H1 (cell line): ENCODE measurements at regions not wholly inside any gene's neighbourhood (a gene's known extent, or its start where the extent isn't known, plus 50 kb on each side); places are given as distances from the start of the nearest gene placed in this dataset.

ENCODE experiments used
- CHD1 ChIP-seq: IDR thresholded peaks from 2 replicates; pipeline ENCODE4 v1.6.1; 2012; ENCODE audit warnings: low read depth, low read length, improper control_type of control experiment
- CTBP2 ChIP-seq: IDR thresholded peaks from 2 replicates; pipeline ENCODE4 v1.7.0; 2011; ENCODE audit warnings: borderline replicate concordance, mild to moderate bottlenecking, moderate library complexity, mixed read lengths, low read length; ENCODE audit not compliant: insufficient read depth, insufficient read length
- CTCF ChIP-seq, 3 experiments: IDR thresholded peaks; 1 replicate in 2 of 3; 2 replicates in 1 of 3; pipeline versions ENCODE4 v1.5.1 to v1.6.1; 2011; ENCODE audit warnings: low read length in 3 of 3, mild to moderate bottlenecking in 3 of 3, inconsistent platforms in 2 of 3, low read depth in 1 of 3, moderate library complexity in 1 of 3; ENCODE audit not compliant: insufficient read depth in 1 of 3; ENCODE audit errors: control extremely low read depth in 1 of 3
- EZH2 ChIP-seq: fragments of 200-600 bp; sonication (generic); IDR thresholded peaks from 2 replicates; pipeline ENCODE4 v1.7.1; 2012; ENCODE audit warnings: low read depth, mild to moderate bottlenecking, moderate library complexity, low read length, inconsistent platforms; ENCODE audit not compliant: severe bottlenecking
- JUN ChIP-seq: IDR thresholded peaks from 2 replicates; pipeline ENCODE4 v1.6.1; 2011; ENCODE audit warnings: low read depth, mild to moderate bottlenecking, improper control_type of control experiment, low read length
- KDM1A ChIP-seq: fragments of 200-600, 300-600 bp; sonication (generic); IDR thresholded peaks from 2 replicates; pipeline ENCODE4 v1.7.1; 2016; ENCODE audit warnings: mild to moderate bottlenecking, low read length, borderline replicate concordance
- MAX ChIP-seq: IDR thresholded peaks from 2 replicates; pipeline ENCODE4 v1.6.1; 2012; ENCODE audit warnings: inconsistent platforms
- POLR2A ChIP-seq, 2 experiments: IDR thresholded peaks; 1 replicate in 1 of 2; 2 replicates in 1 of 2; pipeline ENCODE4 v1.6.1; 2011; ENCODE audit warnings: low read depth in 2 of 2, low read length in 2 of 2, mild to moderate bottlenecking in 2 of 2; ENCODE audit errors: control extremely low read depth in 1 of 2
- POLR2AphosphoS5 ChIP-seq: IDR thresholded peaks from 2 replicates; pipeline ENCODE4 v1.6.1; 2011; ENCODE audit warnings: low read depth, low read length
- RAD21 ChIP-seq, 2 experiments: IDR thresholded peaks in 1 of 2; conservative IDR thresholded peaks in 1 of 2; 2 replicates each; pipeline ENCODE4 v1.6.1; 2011; ENCODE audit warnings: low read depth in 2 of 2, low read length in 2 of 2, improper control_type of control experiment in 1 of 2, inconsistent platforms in 1 of 2, mild to moderate bottlenecking in 1 of 2, moderate library complexity in 1 of 2
- SP4 ChIP-seq: IDR thresholded peaks from 2 replicates; pipeline ENCODE4 v1.6.1; 2012; ENCODE audit warnings: low read length, inconsistent platforms
- TBP ChIP-seq: IDR thresholded peaks from 2 replicates; pipeline ENCODE4 v1.6.1; 2011; ENCODE audit warnings: low read depth, low read length, improper control_type of control experiment
- YY1 ChIP-seq: IDR thresholded peaks from 2 replicates; pipeline ENCODE4 v1.6.1; 2011; ENCODE audit warnings: low read depth, mild to moderate bottlenecking, low read length

GRCh38 chr20:7333841-7334240 lies 566.4 kb downstream of the BMP2 start:
- TF ChIP-seq CHD1 (no peak), POLR2AphosphoS5 (no peak), CTCF (IDR thresholded peaks at IDR 0.05; ENCODE audit: control extremely low read depth in 1 of 3, insufficient read depth in 1 of 3, low read depth in 1 of 3, low read length in 3 of 3) (no peak), YY1 (no peak), CTBP2 (no peak), JUN (no peak), EZH2 (no peak), POLR2A (IDR thresholded peaks at IDR 0.05; ENCODE audit: control extremely low read depth in 1 of 2, low read depth in 2 of 2, low read length in 2 of 2) (no peak), MAX (no peak), TBP (no peak), RAD21 (IDR thresholded peaks at IDR 0.05 in 1 of 2, conservative IDR thresholded peaks at IDR 0.05 in 1 of 2; ENCODE audit: low read depth in 2 of 2, low read length in 2 of 2) (no peak), SP4 (no peak), KDM1A (no peak)
